ENCODE measurements at regions not wholly inside any gene's neighbourhood (a gene's known extent, or its start where the extent isn't known, plus 50 kb on each side); places are given as distances from the start of the nearest gene placed in this dataset.

DNA sequence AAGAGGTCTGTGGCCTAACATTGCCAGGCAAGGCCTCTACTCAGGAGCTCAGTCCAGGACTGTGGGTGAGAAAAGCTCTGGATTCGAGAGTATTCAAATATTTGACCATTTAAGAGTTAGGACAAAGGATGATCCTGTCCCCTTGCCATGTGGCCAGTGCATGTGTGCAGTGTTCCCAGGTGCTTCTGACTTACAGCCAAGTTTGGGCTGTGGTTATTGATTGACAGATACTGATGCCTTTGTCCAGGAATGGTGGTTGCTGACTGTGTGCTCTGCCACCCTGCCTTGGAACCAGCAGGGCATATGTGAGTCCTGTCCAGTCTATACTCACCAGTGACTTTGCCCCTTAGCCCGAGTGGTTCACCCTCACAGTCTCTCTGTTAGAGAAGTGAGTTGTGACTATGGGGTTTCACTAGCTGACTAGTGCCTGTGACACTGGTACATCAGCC lies 51.9 kb downstream of the GARRE1 start:
- Histone ChIP-seq H3K4me1 (ENCODE audit: control insufficient read depth in 1 of 2, insufficient read depth in 2 of 2, low read length in 2 of 2) (peaks cover 0 to 8% of the 10 kb centered on the region in 2 experiments; a peak in 1 of 4 replicates), H3K27ac (ENCODE audit: low read depth, low read length) (no peak overlapping the region), H2AFZ (ENCODE audit: low read depth, low read length, poor library complexity, severe bottlenecking) (no peak overlapping the region), H4K20me1 (ENCODE audit: insufficient read depth) (no peaks in the 10 kb centered on the region), H3K4me2 (ENCODE audit: low read length) (no peak overlapping the region), H3K4me3 (replicated peaks in 1 of 2; ENCODE audit: low read depth in 1 of 2, low read length in 2 of 2) (no peak overlapping the region), H3K27me3 (ENCODE audit: insufficient read depth, low read length) (no peaks in the 10 kb centered on the region), H3K9me2 (ENCODE audit: insufficient read depth) (no peaks in the 10 kb centered on the region), H3K79me2 (ENCODE audit: insufficient read depth, low read length) (peaks cover 3% of the 10 kb centered on the region; the same call in 1 of the 2 replicates), H3K9ac (ENCODE audit: low read length) (no peak overlapping the region), H3K36me3 (ENCODE audit: control insufficient read depth in 1 of 2, insufficient read depth in 2 of 2, low read length in 2 of 2) (no peaks in the 10 kb centered on the region; a peak in 1 of 4 replicates), H3K9me3 (ENCODE audit: control insufficient read depth in 1 of 2, insufficient read depth in 1 of 2, low read depth in 1 of 2, low read length in 2 of 2) (no peaks in the 10 kb centered on the region)
- TF ChIP-seq SIN3A (IDR thresholded peaks at IDR 0.05; ENCODE audit: low read depth) = no peak
- no peak for TF ChIP-seq SRF (IDR thresholded peaks at IDR 0.05; ENCODE audit: low read depth)
- TF ChIP-seq YY1 (IDR thresholded peaks at IDR 0.05; ENCODE audit: extremely low read depth, insufficient replicate concordance, low read depth, low read length) = no peak
- TF ChIP-seq, protein P1, sequence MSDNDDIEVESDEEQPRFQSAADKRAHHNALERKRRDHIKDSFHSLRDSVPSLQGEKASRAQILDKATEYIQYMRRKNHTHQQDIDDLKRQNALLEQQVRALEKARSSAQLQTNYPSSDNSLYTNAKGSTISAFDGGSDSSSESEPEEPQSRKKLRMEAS (IDR thresholded peaks at IDR 0.05) = peak; percentile 45
- no peak for TF ChIP-seq EZH2phosphoT487 (IDR thresholded peaks at IDR 0.05; ENCODE audit: borderline replicate concordance)
- no peak for TF ChIP-seq ZFX (IDR thresholded peaks at IDR 0.05)
- TF ChIP-seq, protein P2, sequence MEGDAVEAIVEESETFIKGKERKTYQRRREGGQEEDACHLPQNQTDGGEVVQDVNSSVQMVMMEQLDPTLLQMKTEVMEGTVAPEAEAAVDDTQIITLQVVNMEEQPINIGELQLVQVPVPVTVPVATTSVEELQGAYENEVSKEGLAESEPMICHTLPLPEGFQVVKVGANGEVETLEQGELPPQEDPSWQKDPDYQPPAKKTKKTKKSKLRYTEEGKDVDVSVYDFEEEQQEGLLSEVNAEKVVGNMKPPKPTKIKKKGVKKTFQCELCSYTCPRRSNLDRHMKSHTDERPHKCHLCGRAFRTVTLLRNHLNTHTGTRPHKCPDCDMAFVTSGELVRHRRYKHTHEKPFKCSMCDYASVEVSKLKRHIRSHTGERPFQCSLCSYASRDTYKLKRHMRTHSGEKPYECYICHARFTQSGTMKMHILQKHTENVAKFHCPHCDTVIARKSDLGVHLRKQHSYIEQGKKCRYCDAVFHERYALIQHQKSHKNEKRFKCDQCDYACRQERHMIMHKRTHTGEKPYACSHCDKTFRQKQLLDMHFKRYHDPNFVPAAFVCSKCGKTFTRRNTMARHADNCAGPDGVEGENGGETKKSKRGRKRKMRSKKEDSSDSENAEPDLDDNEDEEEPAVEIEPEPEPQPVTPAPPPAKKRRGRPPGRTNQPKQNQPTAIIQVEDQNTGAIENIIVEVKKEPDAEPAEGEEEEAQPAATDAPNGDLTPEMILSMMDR (IDR thresholded peaks at IDR 0.05 in 2 of 3, conservative IDR thresholded peaks at IDR 0.05 in 1 of 3; ENCODE audit: borderline replicate concordance in 1 of 3, insufficient read depth in 1 of 3, low read depth in 2 of 3, low read length in 2 of 3) = no peak
- no peak for TF ChIP-seq CEBPB (IDR thresholded peaks at IDR 0.05; ENCODE audit: low read depth)
- ChIA-PET RAD21 (ENCODE audit: low non-redundant PET in 1 of 2, low total read pairs in 2 of 2, uncharacterized antibody in 2 of 2, unreplicated experiment in 2 of 2) (no interaction called here), CTCF (no interaction called here), POLR2A (no interaction called here)
- intact Hi-C loops (cut with micrococcal nuclease) = no loop called here
- no TSS peak for BruUV-seq (replicated peaks)
- DNase-seq (ENCODE audit: low read depth, low spot score) (no peak), ATAC-seq (peak; percentile 44)

DNA sequence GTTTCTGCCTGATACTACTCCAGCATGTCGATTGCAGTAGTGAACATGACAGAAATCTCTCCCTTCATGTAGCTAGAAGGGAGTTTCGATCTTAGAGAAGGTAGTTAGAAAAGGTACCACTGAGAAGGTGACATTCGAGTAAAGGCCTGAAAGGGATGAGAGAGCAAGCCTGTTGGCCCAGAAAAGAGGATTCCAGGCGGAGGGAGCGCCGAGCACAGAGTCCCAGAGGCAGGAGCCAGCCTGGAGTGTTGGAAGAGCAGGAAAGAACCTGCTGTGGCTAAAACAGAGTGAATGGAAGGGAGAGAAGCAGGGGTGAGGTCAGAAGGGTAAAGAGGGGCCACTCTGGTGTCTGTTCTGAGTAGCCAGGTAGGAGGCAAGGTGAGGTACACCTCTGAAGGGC lies 52.5 kb downstream of the GARRE1 start:
- POLR2A ChIA-PET = no interaction called here
- DNase-seq (ENCODE audit: low read depth, low spot score) (no peak), ATAC-seq (no peak)
- intact Hi-C loops (cut with micrococcal nuclease) = no loop called here
- RAD21 ChIA-PET (ENCODE audit: low non-redundant PET in 1 of 2, low total read pairs in 2 of 2, uncharacterized antibody in 2 of 2, unreplicated experiment in 2 of 2) = no interaction called here
- H3K9ac ChIP-seq (ENCODE audit: low read length) = no peak overlapping the region
- H3K9me2 ChIP-seq (ENCODE audit: insufficient read depth) = no peaks in the 10 kb centered on the region
- peaks cover 3% of the 10 kb centered on the region; the same call in 1 of the 2 replicates for H3K79me2 ChIP-seq (ENCODE audit: insufficient read depth, low read length)
- no peaks in the 10 kb centered on the region for H3K9me3 ChIP-seq (ENCODE audit: control insufficient read depth in 1 of 2, insufficient read depth in 1 of 2, low read depth in 1 of 2, low read length in 2 of 2)
- no TSS peak for BruUV-seq (replicated peaks)
- no peaks in the 10 kb centered on the region; a peak in 1 of 4 replicates for H3K36me3 ChIP-seq (ENCODE audit: control insufficient read depth in 1 of 2, insufficient read depth in 2 of 2, low read length in 2 of 2)
- H4K20me1 ChIP-seq (ENCODE audit: insufficient read depth) = no peaks in the 10 kb centered on the region
- peaks cover 0 to 8% of the 10 kb centered on the region in 2 experiments; a peak in 1 of 4 replicates for H3K4me1 ChIP-seq (ENCODE audit: control insufficient read depth in 1 of 2, insufficient read depth in 2 of 2, low read length in 2 of 2)
- no peak overlapping the region for H3K4me2 ChIP-seq (ENCODE audit: low read length)
- no peak overlapping the region for H3K27ac ChIP-seq (ENCODE audit: low read depth, low read length)
- CTCF ChIA-PET = no interaction called here
- no peak overlapping the region for H2AFZ ChIP-seq (ENCODE audit: low read depth, low read length, poor library complexity, severe bottlenecking)
- H3K4me3 ChIP-seq (replicated peaks in 1 of 2; ENCODE audit: low read depth in 1 of 2, low read length in 2 of 2) = no peak overlapping the region
- TF ChIP-seq JUND (IDR thresholded peaks at IDR 0.05) = no peak
- TF ChIP-seq, protein P2 (IDR thresholded peaks at IDR 0.05 in 2 of 3, conservative IDR thresholded peaks at IDR 0.05 in 1 of 3; ENCODE audit: borderline replicate concordance in 1 of 3, insufficient read depth in 1 of 3, low read depth in 2 of 3, low read length in 2 of 3) = no peak
- TF ChIP-seq EGR1 (IDR thresholded peaks at IDR 0.05; ENCODE audit: low read depth) = no peak
- TF ChIP-seq, protein P3, sequence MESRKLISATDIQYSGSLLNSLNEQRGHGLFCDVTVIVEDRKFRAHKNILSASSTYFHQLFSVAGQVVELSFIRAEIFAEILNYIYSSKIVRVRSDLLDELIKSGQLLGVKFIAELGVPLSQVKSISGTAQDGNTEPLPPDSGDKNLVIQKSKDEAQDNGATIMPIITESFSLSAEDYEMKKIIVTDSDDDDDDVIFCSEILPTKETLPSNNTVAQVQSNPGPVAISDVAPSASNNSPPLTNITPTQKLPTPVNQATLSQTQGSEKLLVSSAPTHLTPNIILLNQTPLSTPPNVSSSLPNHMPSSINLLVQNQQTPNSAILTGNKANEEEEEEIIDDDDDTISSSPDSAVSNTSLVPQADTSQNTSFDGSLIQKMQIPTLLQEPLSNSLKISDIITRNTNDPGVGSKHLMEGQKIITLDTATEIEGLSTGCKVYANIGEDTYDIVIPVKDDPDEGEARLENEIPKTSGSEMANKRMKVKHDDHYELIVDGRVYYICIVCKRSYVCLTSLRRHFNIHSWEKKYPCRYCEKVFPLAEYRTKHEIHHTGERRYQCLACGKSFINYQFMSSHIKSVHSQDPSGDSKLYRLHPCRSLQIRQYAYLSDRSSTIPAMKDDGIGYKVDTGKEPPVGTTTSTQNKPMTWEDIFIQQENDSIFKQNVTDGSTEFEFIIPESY (IDR thresholded peaks at IDR 0.05; ENCODE audit: extremely low read depth, insufficient replicate concordance, low read length) = no peak
- no peak for TF ChIP-seq POLR2AphosphoS5 (IDR thresholded peaks at IDR 0.05; ENCODE audit: low read depth, low read length)
- TF ChIP-seq CBX3 (IDR thresholded peaks at IDR 0.05; ENCODE audit: low read depth) = no peak
- no peak for TF ChIP-seq SRF (IDR thresholded peaks at IDR 0.05; ENCODE audit: low read depth)
- H3K27me3 ChIP-seq (ENCODE audit: insufficient read depth, low read length) = no peaks in the 10 kb centered on the region

Measured in HCT116 (cell line).